Osteoblast (primary cell): ENCODE measurements at regions not wholly inside any gene's neighbourhood (a gene's known extent, or its start where the extent isn't known, plus 50 kb on each side); places are given as distances from the start of the nearest gene placed in this dataset.

Source experiments
- DNase-seq: peaks from one replicate; pipeline ENCODE4 v3.0.0; 2011; ENCODE audit warnings: low spot score, mixed read lengths; ENCODE audit not compliant: insufficient read length; ENCODE audit errors: missing footprints
- H2AFZ ChIP-seq: 2 replicates; pipeline ENCODE4 v1.6.0; 2011; ENCODE audit warnings: mild to moderate bottlenecking, low read length
- H3K27ac ChIP-seq: 2 replicates; pipeline ENCODE4 v1.5.1; 2011; ENCODE audit warnings: mild to moderate bottlenecking, low read depth, low read length, moderate library complexity
- H3K27me3 ChIP-seq: 2 replicates; pipeline ENCODE4 v1.6.0; 2012; ENCODE audit warnings: mild to moderate bottlenecking, control low read depth, inconsistent platforms, low read length, moderate library complexity; ENCODE audit not compliant: insufficient read depth
- H3K36me3 ChIP-seq: 2 replicates; pipeline ENCODE4 v1.5.1; 2011; ENCODE audit warnings: mild to moderate bottlenecking, low read length, control low read depth, moderate library complexity; ENCODE audit not compliant: insufficient read depth
- H3K4me1 ChIP-seq: 2 replicates; pipeline ENCODE4 v1.5.1; 2011; ENCODE audit warnings: mild to moderate bottlenecking, low read length, control low read depth, moderate library complexity; ENCODE audit not compliant: insufficient read depth
- H3K4me2 ChIP-seq: 2 replicates; pipeline ENCODE4 v1.6.0; 2011; ENCODE audit warnings: mild to moderate bottlenecking, low read length; ENCODE audit not compliant: insufficient read depth
- H3K4me3 ChIP-seq: fragments of 200-600 bp; sonication (generic); 3 replicates; pipeline ENCODE4 v1.5.1; 2012; ENCODE audit warnings: mild to moderate bottlenecking, low read length, inconsistent platforms; ENCODE audit not compliant: insufficient read depth
- H3K79me2 ChIP-seq: 2 replicates; pipeline ENCODE4 v1.6.0; 2012; ENCODE audit warnings: mild to moderate bottlenecking, low read length, control low read depth, inconsistent platforms; ENCODE audit not compliant: insufficient read depth
- H3K9me3 ChIP-seq: 2 replicates; pipeline ENCODE4 v1.5.1; 2011; ENCODE audit warnings: low read depth, low read length, control low read depth
- H4K20me1 ChIP-seq: 2 replicates; pipeline ENCODE4 v1.6.0; 2012; ENCODE audit warnings: mild to moderate bottlenecking, low read length, control low read depth; ENCODE audit not compliant: insufficient read depth
- CTCF ChIP-seq: IDR thresholded peaks from 2 replicates; pipeline ENCODE4 v1.5.1; 2011; ENCODE audit warnings: mild to moderate bottlenecking, low read depth, low read length, moderate library complexity; ENCODE audit errors: extremely low read depth

DNA sequence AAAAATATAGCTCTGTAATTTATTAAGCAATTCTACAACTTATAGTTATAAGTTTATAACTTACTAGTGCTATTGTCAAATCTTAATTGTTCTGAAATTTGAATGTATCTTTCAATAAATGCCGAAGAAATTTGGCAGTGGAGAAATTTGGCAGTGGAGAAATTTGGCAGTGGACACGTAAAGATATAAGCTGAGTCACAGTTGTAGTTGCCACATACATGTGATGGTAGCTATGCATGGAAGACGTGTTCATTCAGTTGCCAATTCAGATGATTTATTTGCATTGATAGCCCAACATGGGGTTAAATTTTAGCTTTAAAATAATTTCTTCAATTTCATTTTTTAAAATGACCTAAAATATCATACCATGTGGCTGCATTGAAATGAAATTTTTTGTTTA lies 127.8 kb upstream of the NR4A3 start:
- Histone ChIP-seq H3K79me2 (no peaks in the 10 kb centered on the region), H3K36me3 (no peaks in the 10 kb centered on the region), H3K27ac (no peak overlapping the region), H3K4me1 (no peaks in the 10 kb centered on the region), H4K20me1 (no peaks in the 10 kb centered on the region), H3K4me2 (no peak overlapping the region), H3K27me3 (no peaks in the 10 kb centered on the region), H3K4me3 (no peak overlapping the region), H2AFZ (no peak overlapping the region), H3K9me3 (no peaks in the 10 kb centered on the region)
- TF ChIP-seq CTCF, result no peak
- DNase-seq, result no peak

- DNase-seq, result no peak
- Histone ChIP-seq H3K36me3 (no peaks in the 10 kb centered on the region), H3K4me2 (no peak overlapping the region), H3K27me3 (no peaks in the 10 kb centered on the region), H3K4me3 (no peak overlapping the region), H2AFZ (no peak overlapping the region), H3K79me2 (no peaks in the 10 kb centered on the region), H3K27ac (no peak overlapping the region), H3K4me1 (no peaks in the 10 kb centered on the region), H4K20me1 (no peaks in the 10 kb centered on the region), H3K9me3 (no peaks in the 10 kb centered on the region)
- no peak for TF ChIP-seq CTCF
Observed at GRCh38 chr9:99694393-99694792, 127.3 kb upstream of the NR4A3 start.

DNA sequence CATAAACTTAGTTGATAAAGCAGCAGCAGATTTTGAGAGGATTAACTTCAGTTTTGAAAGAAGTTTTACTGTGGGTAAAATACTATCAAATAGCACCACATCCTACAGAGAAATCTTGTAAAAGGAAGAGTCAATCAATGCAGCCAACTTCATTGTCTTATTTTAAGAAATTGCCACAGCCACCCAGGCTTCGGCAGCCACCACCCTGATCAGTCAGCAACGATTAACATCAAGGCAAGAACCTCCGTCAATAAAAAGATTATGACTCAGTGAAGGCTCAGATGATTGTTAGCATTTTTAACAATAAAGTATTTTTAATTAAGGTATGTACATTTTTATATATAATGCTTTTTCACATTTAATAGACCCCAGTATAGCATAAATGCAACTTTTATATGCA lies 122.3 kb upstream of the NR4A3 start:
- no peaks in the 10 kb centered on the region for H3K9me3 ChIP-seq
- no peak for TF ChIP-seq CTCF
- H3K79me2 ChIP-seq, result no peaks in the 10 kb centered on the region
- H2AFZ ChIP-seq, result no peak overlapping the region
- H3K27me3 ChIP-seq, result no peaks in the 10 kb centered on the region
- no peak for DNase-seq
- no peaks in the 10 kb centered on the region for H3K36me3 ChIP-seq
- no peaks in the 10 kb centered on the region for H3K4me1 ChIP-seq
- H3K4me2 ChIP-seq, result no peak overlapping the region
- no peaks in the 10 kb centered on the region for H4K20me1 ChIP-seq
- H3K27ac ChIP-seq, result no peak overlapping the region
- H3K4me3 ChIP-seq, result no peak overlapping the region

DNA sequence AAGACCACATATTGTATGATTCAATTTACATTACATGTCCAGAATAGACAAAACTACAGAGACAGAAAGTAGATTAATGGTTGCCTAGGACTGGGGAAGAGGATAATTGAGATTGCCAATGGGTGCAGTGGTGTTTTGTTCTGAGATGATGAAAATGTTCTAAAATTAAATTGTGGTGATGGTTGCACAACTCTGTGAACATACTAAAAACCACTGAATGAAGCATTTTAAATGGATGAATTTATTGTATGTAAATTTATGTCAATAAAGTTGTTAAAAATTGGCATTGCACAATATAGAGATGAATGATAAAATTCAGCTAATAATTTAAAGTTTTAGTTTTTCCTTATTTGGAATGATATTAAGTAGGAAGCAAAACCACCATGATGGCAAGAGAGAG lies 109.5 kb upstream of the NR4A3 start:
- H3K36me3 ChIP-seq, result no peaks in the 10 kb centered on the region
- DNase-seq, result no peak
- H3K27me3 ChIP-seq, result no peaks in the 10 kb centered on the region

More for the DNA sequence above, 109.5 kb upstream of the NR4A3 start:
- H3K4me2 ChIP-seq, result no peak overlapping the region
- no peak overlapping the region for H3K4me3 ChIP-seq
- no peak for TF ChIP-seq CTCF
- H2AFZ ChIP-seq, result no peak overlapping the region
- H3K79me2 ChIP-seq, result no peaks in the 10 kb centered on the region
- no peak overlapping the region for H3K27ac ChIP-seq
- no peaks in the 10 kb centered on the region for H3K9me3 ChIP-seq
- H4K20me1 ChIP-seq, result no peaks in the 10 kb centered on the region
- no peaks in the 10 kb centered on the region for H3K4me1 ChIP-seq
